Esophagus muscularis mucosa (tissue), 4 donors: ENCODE measurements at regions not wholly inside any gene's neighbourhood (a gene's known extent, or its start where the extent isn't known, plus 50 kb on each side); places are given as distances from the start of the nearest gene placed in this dataset.

Source experiments
- DNase-seq: peaks from one replicate; pipeline ENCODE4 v3.0.0-alpha.2; 2017; ENCODE audit errors: extremely low spot score
- H3K27ac ChIP-seq, 4 donors: fragments of 200-600 bp; sonication (generic); replicated peaks in 1 of 4; 1 replicate in 3 of 4; 2 replicates in 1 of 4; pipeline ENCODE4 v1.5.1; 2016 to 2019; ENCODE audit warnings: mild to moderate bottlenecking in 1 of 4
- H3K27me3 ChIP-seq, 4 donors: fragments of 200-600 bp; sonication (generic); one replicate each; pipeline versions ENCODE4 v1.5.1 to v1.6.0; 2016 to 2019
- H3K36me3 ChIP-seq, 4 donors: fragments of 200-600 bp; sonication (generic); one replicate each; pipeline ENCODE4 v1.5.1; 2016 to 2019
- H3K4me1 ChIP-seq, 4 donors: fragments of 200-600 bp; sonication (generic); one replicate each; pipeline ENCODE4 v1.5.1; 2016 to 2019
- H3K4me3 ChIP-seq, 4 donors: fragments of 200-600 bp; sonication (generic); 1 replicate in 2 of 4; 2 replicates in 2 of 4; pipeline ENCODE4 v1.5.1; 2016 to 2019; ENCODE audit warnings: mild to moderate bottlenecking in 4 of 4, moderate library complexity in 1 of 4
- H3K9me3 ChIP-seq, 4 donors: fragments of 200-600 bp; sonication (generic); 1 replicate in 3 of 4; 2 replicates in 1 of 4; pipeline ENCODE4 v1.5.1; 2016 to 2019
- CTCF ChIP-seq, 3 experiments: fragments of 200-600 bp in 2 of 3; fragments of 450-650 bp in 1 of 3; sonication (generic) in 2 of 3; IDR thresholded peaks; one replicate each; pipeline ENCODE4 v1.5.1; 2017 to 2019; ENCODE audit warnings: antibody characterized with exemption in 3 of 3, mild to moderate bottlenecking in 2 of 3, moderate library complexity in 1 of 3
- EP300 ChIP-seq: sonication (generic); formaldehyde crosslinking; IDR thresholded peaks from one replicate; pipeline ENCODE4 v1.6.1; 2017; ENCODE audit warnings: antibody characterized with exemption
- POLR2A ChIP-seq: fragments of 450-650 bp; IDR thresholded peaks from one replicate; pipeline ENCODE4 v1.6.1; 2017; ENCODE audit warnings: antibody characterized with exemption, moderate library complexity, mild to moderate bottlenecking, low read depth
- POLR2AphosphoS5 ChIP-seq, 2 donors: sonication (generic); formaldehyde crosslinking; IDR thresholded peaks; one replicate each; pipeline ENCODE4 v1.6.1; 2017; ENCODE audit warnings: antibody characterized with exemption in 2 of 2
- WGBS: methylation state at CpG from one replicate; pipeline ENCODE4 v1.1.5; 2018; 5-methylcytosine and 5-hydroxymethylcytosine counted together
- intact Hi-C: fragments of 100-400 bp; cut with DNase I; formaldehyde crosslinking; loops from one replicate; pipeline ENCODE4 v1.15.1; 2023

- intact Hi-C loops = no loop called here
- WGBS = 73% methylated on average over 2 of the region's 2 CpGs
These were observed 702.1 kb downstream of the TNS3 start for GRCh38 chr7:46879783-46880182.

DNA sequence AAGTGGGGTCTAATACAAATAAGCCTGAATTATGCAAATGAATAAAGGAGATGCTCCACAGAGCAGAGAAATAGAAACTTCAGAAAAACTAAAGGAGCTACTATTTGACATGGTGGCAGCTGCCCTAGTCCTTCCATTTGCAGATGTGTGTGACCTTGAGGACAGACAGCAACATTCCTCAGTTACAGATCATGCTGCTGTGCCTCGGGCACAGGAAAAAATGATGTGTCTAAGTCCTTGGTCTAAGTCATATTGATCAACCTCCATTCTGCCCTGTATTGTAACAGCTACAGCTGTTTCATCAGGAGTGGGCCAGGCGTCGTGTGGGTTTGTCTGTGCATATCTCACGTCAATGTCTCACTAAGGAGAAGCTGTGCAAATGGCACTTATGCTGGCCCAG, 710.4 kb downstream of the TNS3 start:
- no peaks in the 10 kb centered on the region for H3K4me1 ChIP-seq
- H3K36me3 ChIP-seq = no peaks in the 10 kb centered on the region
- no peaks in the 10 kb centered on the region for H3K9me3 ChIP-seq
- H3K4me3 ChIP-seq = no peak overlapping the region
- no peak overlapping the region for H3K27ac ChIP-seq
- TF ChIP-seq CTCF (IDR thresholded peaks at IDR 0.05) = no peak
- TF ChIP-seq POLR2AphosphoS5 (IDR thresholded peaks at IDR 0.05) = no peak
- TF ChIP-seq EP300 = no peak
- TF ChIP-seq POLR2A = no peak
- no peaks in the 10 kb centered on the region for H3K27me3 ChIP-seq
- WGBS = 83% methylated on average over 4 of the region's 4 CpGs
- intact Hi-C loops = no loop called here
- no peak for DNase-seq

More at GRCh38 chr7:46879783-46880182, 702.1 kb downstream of the TNS3 start:
- no peaks in the 10 kb centered on the region for H3K36me3 ChIP-seq
- TF ChIP-seq POLR2AphosphoS5 (IDR thresholded peaks at IDR 0.05) (no peak), CTCF (IDR thresholded peaks at IDR 0.05) (no peak), POLR2A (no peak), EP300 (no peak)
- H3K27ac ChIP-seq = no peak overlapping the region
- no peak for DNase-seq
- no peaks in the 10 kb centered on the region for H3K27me3 ChIP-seq
- no peaks in the 10 kb centered on the region for H3K4me1 ChIP-seq
- H3K9me3 ChIP-seq = no peaks in the 10 kb centered on the region
- H3K4me3 ChIP-seq = no peak overlapping the region

- intact Hi-C loops = no loop called here
- Histone ChIP-seq H3K4me1 (no peaks in the 10 kb centered on the region), H3K27me3 (no peaks in the 10 kb centered on the region), H3K36me3 (no peaks in the 10 kb centered on the region), H3K27ac (no peak overlapping the region), H3K4me3 (no peak overlapping the region), H3K9me3 (no peaks in the 10 kb centered on the region)
- DNase-seq = no peak
- TF ChIP-seq CTCF (IDR thresholded peaks at IDR 0.05) (no peak), EP300 (no peak), POLR2AphosphoS5 (IDR thresholded peaks at IDR 0.05) (no peak), POLR2A (no peak)
- 76% methylated on average over 4 of the region's 4 CpGs for WGBS
These were observed 717.2 kb downstream of the TNS3 start for GRCh38 chr7:46864716-46865115.

DNA sequence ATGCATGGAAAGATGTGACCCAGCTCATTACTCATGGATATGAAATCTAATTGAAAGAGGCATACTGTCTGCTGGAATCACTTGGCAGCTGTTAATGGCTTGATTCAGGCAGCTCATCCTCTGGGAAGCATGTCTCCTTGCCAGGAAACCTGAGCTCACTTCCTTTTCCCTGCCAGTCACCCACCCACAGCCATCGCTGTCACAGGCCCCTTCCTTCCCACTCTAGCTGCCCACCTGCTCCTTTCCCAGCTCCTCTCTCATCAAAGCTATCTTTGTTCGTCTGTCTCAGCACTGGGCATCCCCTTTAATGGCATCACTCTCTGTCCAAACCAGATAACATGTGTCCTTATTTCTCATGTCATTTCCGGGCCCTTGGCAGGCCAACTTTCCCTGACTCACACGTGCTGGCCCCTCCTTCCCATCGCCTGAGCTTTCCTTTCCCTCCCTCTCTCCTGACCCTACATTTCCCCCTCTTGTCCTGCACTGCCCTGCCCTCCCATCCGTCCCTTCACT, 721.9 kb downstream of the TNS3 start:
- no peaks in the 10 kb centered on the region for H3K27me3 ChIP-seq
- no peak overlapping the region for H3K4me3 ChIP-seq
- no peaks in the 10 kb centered on the region for H3K9me3 ChIP-seq
- no peaks in the 10 kb centered on the region for H3K4me1 ChIP-seq
- WGBS = 51% methylated on average over 6 of the region's 6 CpGs
- intact Hi-C loops = no loop called here
- DNase-seq = no peak
- TF ChIP-seq EP300 (no peak), POLR2AphosphoS5 (IDR thresholded peaks at IDR 0.05) (no peak), POLR2A (no peak), CTCF (IDR thresholded peaks at IDR 0.05) (no peak)
- H3K27ac ChIP-seq = no peak overlapping the region
- H3K36me3 ChIP-seq = no peaks in the 10 kb centered on the region

GRCh38 chr7:46855851-46856250, 726.1 kb downstream of the TNS3 start:
- H3K9me3 ChIP-seq = no peaks in the 10 kb centered on the region
- no peak for TF ChIP-seq CTCF (IDR thresholded peaks at IDR 0.05)
- no peak for TF ChIP-seq POLR2AphosphoS5 (IDR thresholded peaks at IDR 0.05)
- no peak for TF ChIP-seq EP300
- TF ChIP-seq POLR2A = no peak
- DNase-seq = no peak
- WGBS = 64% methylated on average over 4 of the region's 4 CpGs
- no peak overlapping the region for H3K27ac ChIP-seq
- intact Hi-C loops = no loop called here
- H3K36me3 ChIP-seq = no peaks in the 10 kb centered on the region
- no peaks in the 10 kb centered on the region for H3K4me1 ChIP-seq
- H3K4me3 ChIP-seq = no peak overlapping the region
- H3K27me3 ChIP-seq = no peaks in the 10 kb centered on the region
